Urinary bladder (tissue), 3 donors: ENCODE measurements at regions not wholly inside any gene's neighbourhood (a gene's known extent, or its start where the extent isn't known, plus 50 kb on each side); places are given as distances from the start of the nearest gene placed in this dataset.

Source experiments
- DNase-seq: peaks from one replicate; pipeline ENCODE4 v3.0.0-alpha.2; 2015; ENCODE audit errors: extremely low spot score
- H3K27ac ChIP-seq: one replicate; pipeline ENCODE4 v1.5.1; 2013; ENCODE audit warnings: low read depth, mild to moderate bottlenecking, moderate library complexity
- H3K36me3 ChIP-seq: one replicate; pipeline ENCODE4 v1.6.1; 2013; ENCODE audit warnings: mild to moderate bottlenecking, moderate library complexity; ENCODE audit not compliant: insufficient read depth
- H3K4me1 ChIP-seq: one replicate; pipeline ENCODE4 v1.6.1; 2013; ENCODE audit warnings: mild to moderate bottlenecking, moderate library complexity; ENCODE audit not compliant: insufficient read depth
- H3K4me3 ChIP-seq: one replicate; pipeline ENCODE4 v1.5.1; 2013; ENCODE audit warnings: low read depth, low read length
- WGBS: extraction: QIAGEN DNeasy Blood & Tissue Kit; methylation state at CpG from one replicate; pipeline ENCODE4 v1.1.7; 2013; 5-methylcytosine and 5-hydroxymethylcytosine counted together
- donor health status: healthy with polysubstance abuse.
- donor health status: healthy.

DNA sequence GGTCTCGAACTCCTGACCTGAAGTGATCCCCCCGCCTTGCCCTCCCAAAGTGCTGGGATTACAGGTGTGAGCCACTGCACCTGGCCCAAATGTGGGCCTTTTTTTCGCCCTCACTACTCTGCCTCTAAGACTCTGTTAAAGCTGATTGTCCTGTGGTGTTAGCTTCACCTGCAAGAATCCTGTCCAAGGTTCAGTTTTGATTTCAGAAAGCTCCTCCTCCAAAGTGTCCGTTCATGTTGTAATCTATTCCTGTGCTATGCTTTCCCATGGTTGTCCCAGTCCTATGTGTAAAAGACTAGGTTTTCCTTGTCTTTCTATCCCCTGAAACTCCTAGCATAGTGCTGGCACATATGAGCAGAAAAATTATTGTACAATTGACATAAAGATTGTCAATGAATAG is 440.9 kb downstream of the KLF5 start:
- DNase-seq, result no peak
- Histone ChIP-seq H3K4me3 (no peak overlapping the region), H3K36me3 (no peaks in the 10 kb centered on the region), H3K4me1 (no peaks in the 10 kb centered on the region), H3K27ac (no peak overlapping the region)
- WGBS, result 95% methylated on average over 4 of the region's 4 CpGs

- no peaks in the 10 kb centered on the region for H3K4me1 ChIP-seq
- WGBS, result 86% methylated on average over 5 of the region's 5 CpGs
- H3K36me3 ChIP-seq, result no peaks in the 10 kb centered on the region
- DNase-seq, result no peak
- no peak overlapping the region for H3K27ac ChIP-seq
- H3K4me3 ChIP-seq, result no peak overlapping the region
Observed at GRCh38 chr13:73497430-73497829, 438.6 kb downstream of the KLF5 start.

DNA sequence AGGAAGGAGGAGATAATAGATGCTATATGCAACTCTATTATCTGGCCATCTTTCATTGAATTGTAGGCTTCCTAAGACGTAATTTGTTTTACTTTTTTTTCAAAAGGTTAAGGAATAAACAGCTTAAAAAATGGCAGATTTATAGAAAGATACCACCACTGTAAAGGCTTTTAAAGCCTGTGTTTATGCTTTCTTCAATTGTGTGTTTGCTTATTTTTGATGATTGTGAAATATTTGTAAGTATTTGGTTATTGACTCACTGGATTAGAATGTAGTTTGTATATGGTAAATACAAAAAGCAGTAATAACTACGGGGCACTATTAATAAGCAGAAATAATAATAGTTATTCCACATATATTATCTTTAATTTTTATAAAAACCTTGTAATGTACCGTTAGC is 437.9 kb downstream of the KLF5 start:
- no peak overlapping the region for H3K4me3 ChIP-seq
- H3K27ac ChIP-seq, result no peak overlapping the region
- no peak for DNase-seq
- H3K36me3 ChIP-seq, result no peaks in the 10 kb centered on the region
- H3K4me1 ChIP-seq, result no peaks in the 10 kb centered on the region
- 60% methylated on average over 3 of the region's 3 CpGs for WGBS

- no peak for DNase-seq
- no peak overlapping the region for H3K27ac ChIP-seq
- 54% methylated on average over 1 of the region's 1 CpG for WGBS
- H3K36me3 ChIP-seq, result no peaks in the 10 kb centered on the region
- no peak overlapping the region for H3K4me3 ChIP-seq
- H3K4me1 ChIP-seq, result no peaks in the 10 kb centered on the region
Observed at GRCh38 chr13:73492811-73493210, 434.0 kb downstream of the KLF5 start.

GRCh38 chr13:73482556-73482955 is 423.8 kb downstream of the KLF5 start:
- H3K27ac ChIP-seq, result no peak overlapping the region
- 65% methylated on average over 1 of the region's 1 CpG for WGBS

DNA sequence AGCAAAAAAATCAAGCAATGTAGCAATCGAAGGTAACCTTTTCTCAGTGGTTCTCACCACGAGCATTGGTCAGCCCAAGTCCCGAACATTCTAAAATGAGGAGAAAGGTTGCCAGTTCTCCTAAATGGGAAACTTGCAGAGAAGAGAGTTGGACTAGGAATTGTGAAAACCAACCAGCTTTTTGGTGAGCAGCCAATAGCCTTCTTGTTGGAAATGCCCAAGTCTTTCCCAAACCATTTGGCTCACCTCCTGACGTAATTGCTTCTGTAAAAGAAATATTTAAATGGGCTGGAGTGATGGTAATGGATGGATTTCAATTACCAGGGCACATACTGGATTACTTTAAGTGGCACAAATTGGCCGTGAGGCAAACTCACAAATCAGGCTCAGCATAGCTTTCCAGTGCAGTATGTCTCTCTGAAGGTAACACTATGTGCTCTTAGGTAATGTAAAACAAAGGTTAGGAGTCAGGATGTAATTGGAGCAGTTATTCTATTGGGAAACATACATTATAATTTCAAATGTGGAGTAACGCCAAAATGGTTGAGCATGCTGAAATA is 423.2 kb downstream of the KLF5 start:
- 92% methylated on average over 6 of the region's 6 CpGs for WGBS
- H3K27ac ChIP-seq, result no peak overlapping the region
- H3K4me3 ChIP-seq, result no peak overlapping the region

More at GRCh38 chr13:73482556-73482955, 423.8 kb downstream of the KLF5 start:
- H3K36me3 ChIP-seq, result no peaks in the 10 kb centered on the region
- H3K4me3 ChIP-seq, result no peak overlapping the region
- no peaks in the 10 kb centered on the region for H3K4me1 ChIP-seq
- DNase-seq, result no peak

GRCh38 chr13:73480779-73481559 is 422.2 kb downstream of the KLF5 start:
- Histone ChIP-seq H3K36me3 (no peaks in the 10 kb centered on the region), H3K4me1 (no peaks in the 10 kb centered on the region), H3K4me3 (no peak overlapping the region), H3K27ac (no peak overlapping the region)
- 69% methylated on average over 2 of the region's 2 CpGs for WGBS
- no peak for DNase-seq

More for the DNA sequence above, 423.2 kb downstream of the KLF5 start:
- Histone ChIP-seq H3K4me1 (no peaks in the 10 kb centered on the region), H3K36me3 (no peaks in the 10 kb centered on the region)
- no peak for DNase-seq

DNA sequence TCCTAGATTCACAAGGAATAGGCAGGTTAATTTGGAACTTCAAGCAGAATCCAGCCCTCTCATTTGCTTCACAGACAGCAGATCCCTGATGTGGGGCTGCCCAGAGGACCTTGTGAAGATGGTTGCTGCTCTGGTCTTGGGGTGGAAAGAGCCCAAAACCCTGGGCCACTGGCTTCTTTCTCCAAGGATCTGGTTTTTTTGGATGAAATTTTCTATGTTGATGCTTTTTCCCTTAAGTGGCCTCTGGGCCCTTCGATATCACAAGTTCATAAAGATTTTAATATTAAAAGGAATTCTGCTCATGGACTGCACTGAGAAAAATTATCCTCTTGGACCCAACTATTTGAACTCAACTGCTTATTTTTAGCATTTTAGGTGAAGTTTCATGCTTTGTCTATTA is 421.1 kb downstream of the KLF5 start:
- no peak for DNase-seq
- Histone ChIP-seq H3K27ac (no peak overlapping the region), H3K4me3 (no peak overlapping the region), H3K4me1 (no peaks in the 10 kb centered on the region), H3K36me3 (no peaks in the 10 kb centered on the region)
- WGBS, result 93% methylated on average over 1 of the region's 1 CpG

DNA sequence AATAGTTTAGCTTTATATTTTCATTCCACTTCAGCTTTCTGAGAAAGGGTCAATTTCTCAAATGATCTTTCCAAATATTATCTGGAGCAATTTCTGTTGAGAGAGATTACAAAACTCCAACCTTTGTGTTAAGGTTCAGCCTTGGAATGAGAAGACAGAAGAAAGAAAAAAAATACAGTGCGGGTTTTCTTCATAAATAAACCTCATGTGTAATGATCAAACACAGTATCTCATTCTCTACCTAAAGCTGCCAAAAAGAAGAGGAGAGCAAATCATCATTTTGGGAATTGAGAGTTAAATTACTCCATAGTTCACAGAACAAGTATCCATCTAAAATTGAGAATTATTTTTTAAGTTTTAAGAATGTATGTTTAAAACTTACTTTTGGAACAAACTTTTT is 420.5 kb downstream of the KLF5 start:
- WGBS, result 93% methylated on average over 1 of the region's 1 CpG

GRCh38 chr13:73477441-73477840 is 418.6 kb downstream of the KLF5 start:
- Histone ChIP-seq H3K27ac (no peak overlapping the region), H3K36me3 (no peaks in the 10 kb centered on the region), H3K4me3 (no peak overlapping the region), H3K4me1 (no peaks in the 10 kb centered on the region)
- DNase-seq, result no peak
- WGBS, result 81% methylated on average over 3 of the region's 3 CpGs

More for the DNA sequence above, 420.5 kb downstream of the KLF5 start:
- H3K36me3 ChIP-seq, result no peaks in the 10 kb centered on the region
- H3K4me3 ChIP-seq, result no peak overlapping the region
- H3K27ac ChIP-seq, result no peak overlapping the region
- no peak for DNase-seq
- H3K4me1 ChIP-seq, result no peaks in the 10 kb centered on the region

DNA sequence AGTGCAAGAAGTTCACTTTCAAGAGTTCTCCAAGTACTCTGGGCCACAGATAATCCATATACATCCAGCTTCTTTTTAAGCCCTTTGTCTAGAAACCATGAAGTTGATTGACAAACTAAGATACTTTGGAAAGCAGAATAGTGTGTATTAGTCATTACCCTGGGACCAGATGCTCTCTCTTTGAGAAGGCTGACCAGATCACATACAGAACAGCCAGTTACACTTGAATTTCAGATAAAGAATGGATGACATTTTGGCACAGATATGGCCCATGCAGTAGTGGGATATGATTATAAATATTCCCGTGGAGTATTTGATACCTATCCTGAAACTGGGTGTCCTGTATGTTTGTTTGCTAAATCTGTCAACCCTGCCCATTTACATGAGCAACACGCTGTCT is 414.2 kb downstream of the KLF5 start:
- Histone ChIP-seq H3K4me1 (no peaks in the 10 kb centered on the region), H3K27ac (no peak overlapping the region), H3K36me3 (no peaks in the 10 kb centered on the region), H3K4me3 (no peak overlapping the region)
- WGBS, result 69% methylated on average over 2 of the region's 2 CpGs
- no peak for DNase-seq

- WGBS, result 61% methylated on average over 2 of the region's 2 CpGs
- Histone ChIP-seq H3K36me3 (no peaks in the 10 kb centered on the region), H3K4me1 (no peaks in the 10 kb centered on the region), H3K4me3 (no peak overlapping the region), H3K27ac (no peak overlapping the region)
- DNase-seq, result no peak
Observed at GRCh38 chr13:73467125-73467524, 408.3 kb downstream of the KLF5 start.

- DNase-seq, result no peak
- Histone ChIP-seq H3K36me3 (no peaks in the 10 kb centered on the region), H3K4me3 (no peak overlapping the region), H3K27ac (no peak overlapping the region), H3K4me1 (no peaks in the 10 kb centered on the region)
- 57% methylated on average over 4 of the region's 4 CpGs for WGBS
Observed at GRCh38 chr13:73466561-73466960, 407.8 kb downstream of the KLF5 start.

GRCh38 chr13:73465617-73465971 is 406.8 kb downstream of the KLF5 start:
- Histone ChIP-seq H3K4me3 (no peak overlapping the region), H3K27ac (no peak overlapping the region), H3K4me1 (no peaks in the 10 kb centered on the region), H3K36me3 (no peaks in the 10 kb centered on the region)
- 63% methylated on average over 3 of the region's 3 CpGs for whole genome bisulfite sequencing
- no peak for DNase-seq
